ENCODE measurements at regions not wholly inside any gene's neighbourhood (a gene's known extent, or its start where the extent isn't known, plus 50 kb on each side); places are given as distances from the start of the nearest gene placed in this dataset.

GRCh38 chr1:209230314-209230713, 353.2 kb upstream of the CAMK1G start:
- Histone ChIP-seq H2AFZ (ENCODE audit: low read length) (no peak overlapping the region), H3F3A (ENCODE audit: insufficient read depth, low read length) (no peaks in the 10 kb centered on the region), H3K4me1 (ENCODE audit: low read length) (no peaks in the 10 kb centered on the region), H3K36me3 (replicated peaks; ENCODE audit: insufficient read depth, low read length) (no peaks in the 10 kb centered on the region), H3K9me2 (replicated peaks; ENCODE audit: insufficient read depth, low read length) (no peaks in the 10 kb centered on the region), H3K27me3 (replicated peaks; ENCODE audit: insufficient read depth, low read length) (no peaks in the 10 kb centered on the region), H3K27ac (ENCODE audit: low read length) (no peak overlapping the region), H3K4me3 (ENCODE audit: low read length) (no peak overlapping the region), H3K4me2 (ENCODE audit: low read depth, low read length) (no peak overlapping the region), H3K9me3 (replicated peaks; ENCODE audit: insufficient read depth, low read length) (no peaks in the 10 kb centered on the region), H3K9ac (ENCODE audit: low read length) (no peak overlapping the region), H4K20me1 (ENCODE audit: insufficient read depth, low read length) (no peaks in the 10 kb centered on the region), H3K79me2 (ENCODE audit: low read length) (no peaks in the 10 kb centered on the region)
- TF ChIP-seq EZH2phosphoT487 (IDR thresholded peaks at IDR 0.05; ENCODE audit: low read length), result no peak
- TF ChIP-seq EZH2 (optimal IDR thresholded peaks at IDR 0.05; ENCODE audit: low read depth, low read length), result no peak
- no peak for TF ChIP-seq CTCF (IDR thresholded peaks at IDR 0.05; ENCODE audit: low read length)
- DNase-seq, result no peak

GRCh38 chr1:209231476-209232156, 351.9 kb upstream of the CAMK1G start:
- no peak overlapping the region for H3K4me2 ChIP-seq (ENCODE audit: low read depth, low read length)
- no peak overlapping the region for H2AFZ ChIP-seq (ENCODE audit: low read length)
- no peak for TF ChIP-seq EZH2phosphoT487 (IDR thresholded peaks at IDR 0.05; ENCODE audit: low read length)
- TF ChIP-seq CTCF (IDR thresholded peaks at IDR 0.05; ENCODE audit: low read length), result no peak
- TF ChIP-seq EZH2 (optimal IDR thresholded peaks at IDR 0.05; ENCODE audit: low read depth, low read length), result no peak
- DNase-seq, result no peak
- H3F3A ChIP-seq (ENCODE audit: insufficient read depth, low read length), result no peaks in the 10 kb centered on the region
- no peaks in the 10 kb centered on the region for H3K27me3 ChIP-seq (replicated peaks; ENCODE audit: insufficient read depth, low read length)
- no peaks in the 10 kb centered on the region for H4K20me1 ChIP-seq (ENCODE audit: insufficient read depth, low read length)
- no peaks in the 10 kb centered on the region for H3K36me3 ChIP-seq (replicated peaks; ENCODE audit: insufficient read depth, low read length)
- no peaks in the 10 kb centered on the region for H3K79me2 ChIP-seq (ENCODE audit: low read length)
- no peaks in the 10 kb centered on the region for H3K9me2 ChIP-seq (replicated peaks; ENCODE audit: insufficient read depth, low read length)
- H3K9me3 ChIP-seq (replicated peaks; ENCODE audit: insufficient read depth, low read length), result no peaks in the 10 kb centered on the region
- no peaks in the 10 kb centered on the region for H3K4me1 ChIP-seq (ENCODE audit: low read length)
- no peak overlapping the region for H3K9ac ChIP-seq (ENCODE audit: low read length)
- H3K27ac ChIP-seq (ENCODE audit: low read length), result no peak overlapping the region
- no peak overlapping the region for H3K4me3 ChIP-seq (ENCODE audit: low read length)

- Histone ChIP-seq H3K4me2 (ENCODE audit: low read depth, low read length) (no peak overlapping the region), H3K27ac (ENCODE audit: low read length) (no peak overlapping the region), H3K79me2 (ENCODE audit: low read length) (no peaks in the 10 kb centered on the region), H3K27me3 (replicated peaks; ENCODE audit: insufficient read depth, low read length) (no peaks in the 10 kb centered on the region), H3F3A (ENCODE audit: insufficient read depth, low read length) (no peaks in the 10 kb centered on the region), H3K4me3 (ENCODE audit: low read length) (no peak overlapping the region), H3K9ac (ENCODE audit: low read length) (no peak overlapping the region), H3K4me1 (ENCODE audit: low read length) (no peaks in the 10 kb centered on the region), H3K9me3 (replicated peaks; ENCODE audit: insufficient read depth, low read length) (no peaks in the 10 kb centered on the region), H3K36me3 (replicated peaks; ENCODE audit: insufficient read depth, low read length) (no peaks in the 10 kb centered on the region), H2AFZ (ENCODE audit: low read length) (no peak overlapping the region), H4K20me1 (ENCODE audit: insufficient read depth, low read length) (no peaks in the 10 kb centered on the region), H3K9me2 (replicated peaks; ENCODE audit: insufficient read depth, low read length) (no peaks in the 10 kb centered on the region)
- DNase-seq, result no peak
- TF ChIP-seq CTCF (IDR thresholded peaks at IDR 0.05; ENCODE audit: low read length) (no peak), EZH2 (optimal IDR thresholded peaks at IDR 0.05; ENCODE audit: low read depth, low read length) (no peak), EZH2phosphoT487 (IDR thresholded peaks at IDR 0.05; ENCODE audit: low read length) (no peak)
Observed at GRCh38 chr1:209232197-209232596, 351.3 kb upstream of the CAMK1G start.

Data from MM.1S (cell line).